ENCODE measurements at regions not wholly inside any gene's neighbourhood (a gene's known extent, or its start where the extent isn't known, plus 50 kb on each side); places are given as distances from the start of the nearest gene placed in this dataset.

DNA sequence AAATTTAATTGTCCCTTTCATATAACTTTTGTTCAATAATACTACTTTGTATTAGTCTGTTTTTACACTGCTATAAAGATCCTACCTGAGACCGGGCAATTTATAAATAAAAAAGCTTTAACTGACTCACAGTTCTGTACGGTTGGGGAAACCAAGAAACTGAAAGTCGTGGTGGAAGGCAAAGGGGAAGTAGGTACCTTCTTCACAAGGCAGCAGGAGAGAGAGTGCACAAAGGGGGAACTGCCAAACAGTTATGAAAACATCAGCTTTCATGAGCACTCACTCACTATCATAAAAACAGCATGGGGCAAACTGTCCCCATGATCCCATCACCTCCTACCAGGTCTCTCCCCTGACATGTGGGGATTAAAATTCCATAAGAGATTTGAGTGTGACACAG lies 1069.0 kb downstream of the FSCB start:
- TF ChIP-seq POLR2A (IDR thresholded peaks at IDR 0.05; ENCODE audit: low read length) = no peak
- TF ChIP-seq, protein P1, sequence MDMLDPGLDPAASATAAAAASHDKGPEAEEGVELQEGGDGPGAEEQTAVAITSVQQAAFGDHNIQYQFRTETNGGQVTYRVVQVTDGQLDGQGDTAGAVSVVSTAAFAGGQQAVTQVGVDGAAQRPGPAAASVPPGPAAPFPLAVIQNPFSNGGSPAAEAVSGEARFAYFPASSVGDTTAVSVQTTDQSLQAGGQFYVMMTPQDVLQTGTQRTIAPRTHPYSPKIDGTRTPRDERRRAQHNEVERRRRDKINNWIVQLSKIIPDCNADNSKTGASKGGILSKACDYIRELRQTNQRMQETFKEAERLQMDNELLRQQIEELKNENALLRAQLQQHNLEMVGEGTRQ (IDR thresholded peaks at IDR 0.05) = no peak
